22Rv1 (cell line): ENCODE measurements at regions not wholly inside any gene's neighbourhood (a gene's known extent, or its start where the extent isn't known, plus 50 kb on each side); places are given as distances from the start of the nearest gene placed in this dataset.
"Not testable (repeated sequence)": the region's sequence is repeated elsewhere in the genome, so short reads cannot be mapped to it uniquely, and the experiment has no call there.

ENCODE experiments used
- H3K27ac ChIP-seq: fragments of 450-650 bp; 2 replicates; pipeline ENCODE4 v1.5.1; 2017
- CTCF ChIP-seq: fragments of 450-650 bp; IDR thresholded peaks from 2 replicates; pipeline ENCODE4 v1.5.1; 2017; ENCODE audit warnings: mild to moderate bottlenecking
- ZFX ChIP-seq: fragments of 450-650 bp; IDR thresholded peaks from 2 replicates; pipeline ENCODE4 v1.6.1; 2017; ENCODE audit warnings: antibody characterized with exemption, borderline replicate concordance

DNA sequence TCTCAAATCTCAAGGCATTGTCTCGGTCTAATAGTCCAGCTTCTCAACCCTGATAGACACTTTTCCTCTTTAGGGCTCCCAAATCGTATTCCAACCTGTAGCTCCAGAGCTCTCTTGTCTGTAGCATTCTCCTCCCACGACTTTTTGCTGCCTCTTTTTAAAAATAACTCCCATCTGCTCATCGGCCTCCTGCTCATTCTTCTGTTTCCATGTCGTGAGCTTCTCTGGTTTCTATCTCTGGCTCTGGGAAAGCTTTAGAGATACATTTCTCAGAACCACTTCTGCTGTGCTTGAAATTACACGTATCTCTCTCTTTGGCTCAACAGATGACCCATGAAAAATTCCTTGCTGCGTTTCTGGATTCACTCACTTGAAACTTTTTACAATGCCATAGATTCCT, 609.6 kb upstream of the C16orf82 start:
- TF ChIP-seq CTCF (no peak), ZFX (no peak)
- H3K27ac ChIP-seq: no peak overlapping the region

DNA sequence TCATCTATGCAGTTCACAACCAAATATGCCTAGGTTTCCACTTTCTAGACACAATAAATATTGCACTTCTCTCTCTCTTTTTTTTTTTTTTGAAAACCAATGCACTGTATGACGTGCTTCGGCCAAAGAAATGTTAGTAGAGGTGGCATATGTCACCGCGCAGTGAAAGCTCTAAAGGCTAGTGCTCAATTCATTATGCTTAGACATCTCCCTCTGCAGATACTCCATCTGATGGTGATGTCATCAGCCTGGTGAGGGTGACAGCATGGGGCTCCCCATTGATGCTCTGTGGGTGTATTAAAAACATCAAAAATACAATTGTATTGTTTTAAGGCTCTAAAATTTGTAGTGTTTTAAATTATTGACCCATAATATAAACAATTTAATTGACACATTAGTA, 608.8 kb upstream of the C16orf82 start:
- H3K27ac ChIP-seq: no peak overlapping the region
- TF ChIP-seq ZFX (no peak), CTCF (no peak)

GRCh38 chr16:26464576-26465266, 602.0 kb upstream of the C16orf82 start:
- H3K27ac ChIP-seq: no peak overlapping the region
- TF ChIP-seq CTCF (0 out of 2 replicates have a peak, but pooled peaks have one; percentile 9), ZFX (no peak)

- not testable (repeated sequence) for H3K27ac ChIP-seq
Measured at GRCh38 chr16:26474405-26474804, 592.3 kb upstream of the C16orf82 start.

GRCh38 chr16:26475596-26475995, 591.1 kb upstream of the C16orf82 start:
- no peak overlapping the region for H3K27ac ChIP-seq
- TF ChIP-seq CTCF (no peak), ZFX (no peak)

- TF ChIP-seq ZFX: no peak
- no peak for TF ChIP-seq CTCF
- no peak overlapping the region for H3K27ac ChIP-seq
Measured at GRCh38 chr16:26491101-26491670, 575.5 kb upstream of the C16orf82 start.

DNA sequence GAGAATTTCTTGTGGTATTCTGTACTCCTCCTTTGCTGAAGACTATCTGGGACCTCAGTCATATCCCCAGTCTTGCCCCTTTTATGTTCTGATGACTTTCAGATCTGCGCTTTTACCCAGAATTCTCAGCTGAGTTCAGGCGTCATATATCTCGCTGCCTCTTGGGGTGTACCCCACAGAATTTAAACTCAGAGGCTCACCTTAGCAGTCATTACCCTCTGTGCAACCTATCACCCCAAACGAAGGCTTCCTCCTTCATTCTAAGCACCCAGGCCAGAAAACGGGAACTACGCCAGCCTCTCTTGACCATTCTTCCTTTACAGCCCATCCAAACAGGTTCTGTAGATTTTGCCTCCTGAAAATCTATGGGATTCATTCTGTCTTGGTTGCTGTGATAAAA, 574.8 kb upstream of the C16orf82 start:
- no peak overlapping the region for H3K27ac ChIP-seq
- TF ChIP-seq ZFX (no peak), CTCF (no peak)
